ENCODE measurements at regions not wholly inside any gene's neighbourhood (a gene's known extent, or its start where the extent isn't known, plus 50 kb on each side); places are given as distances from the start of the nearest gene placed in this dataset.

DNA sequence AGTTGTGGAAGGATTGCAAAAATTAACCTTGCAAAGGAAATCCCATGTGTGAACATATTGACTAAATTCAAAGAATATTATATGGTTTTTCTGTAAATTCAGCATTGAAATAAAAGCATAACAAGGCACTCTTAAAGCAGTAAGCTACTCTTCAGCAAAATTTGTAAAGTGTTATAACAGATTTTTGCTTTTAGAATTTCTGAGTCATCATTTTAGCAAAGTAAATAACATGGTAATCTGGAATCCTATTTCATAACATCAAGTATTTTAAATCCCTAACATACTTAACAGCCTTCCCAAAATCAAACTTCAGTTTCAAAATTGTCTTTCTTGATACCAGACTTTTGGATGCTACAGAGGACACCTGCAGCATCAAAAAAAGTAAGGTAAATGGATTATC lies 436.0 kb upstream of the CDH9 start:
- Histone ChIP-seq H3F3A (replicated peaks; ENCODE audit: insufficient read depth) (no peaks in the 10 kb centered on the region), H3K9me3 (peaks cover 4% of the 10 kb centered on the region; the same call in 1 of the 2 replicates), H3K4me1 (ENCODE audit: control insufficient read depth in 1 of 2, insufficient read depth in 2 of 2, low read depth in 1 of 2, low read length in 1 of 2) (no peaks in the 10 kb centered on the region; a peak in 1 of 4 replicates), H3K36me3 (replicated peaks in 1 of 2; ENCODE audit: control insufficient read depth in 1 of 2, insufficient read depth in 2 of 2, low read length in 1 of 2) (peaks cover 0 to 13% of the 10 kb centered on the region in 2 experiments), H3K9me2 (no peaks in the 10 kb centered on the region), H3K4me2 (no peak overlapping the region), H3K4me3 (ENCODE audit: low read depth in 2 of 2, low read length in 1 of 2) (peak overlapping the region in 1 of 2 experiments; percentile 49; a peak in 1 of 4 replicates), H3K9ac (no peak overlapping the region), H3K27ac (ENCODE audit: low read depth in 2 of 2, low read length in 1 of 2) (no peak overlapping the region), H2AFZ (ENCODE audit: low read depth) (no peak overlapping the region), H4K20me1 (ENCODE audit: insufficient read depth) (no peaks in the 10 kb centered on the region), H3K79me2 (ENCODE audit: insufficient read depth) (peaks cover 5% of the 10 kb centered on the region; the same call in 1 of the 2 replicates), H3K27me3 (ENCODE audit: insufficient read depth) (no peaks in the 10 kb centered on the region)
- TF ChIP-seq, protein P1, sequence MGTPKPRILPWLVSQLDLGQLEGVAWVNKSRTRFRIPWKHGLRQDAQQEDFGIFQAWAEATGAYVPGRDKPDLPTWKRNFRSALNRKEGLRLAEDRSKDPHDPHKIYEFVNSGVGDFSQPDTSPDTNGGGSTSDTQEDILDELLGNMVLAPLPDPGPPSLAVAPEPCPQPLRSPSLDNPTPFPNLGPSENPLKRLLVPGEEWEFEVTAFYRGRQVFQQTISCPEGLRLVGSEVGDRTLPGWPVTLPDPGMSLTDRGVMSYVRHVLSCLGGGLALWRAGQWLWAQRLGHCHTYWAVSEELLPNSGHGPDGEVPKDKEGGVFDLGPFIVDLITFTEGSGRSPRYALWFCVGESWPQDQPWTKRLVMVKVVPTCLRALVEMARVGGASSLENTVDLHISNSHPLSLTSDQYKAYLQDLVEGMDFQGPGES (IDR thresholded peaks at IDR 0.05; ENCODE audit: low read depth, low read length): no peak
- no peak for TF ChIP-seq TAF1 (IDR thresholded peaks at IDR 0.05; ENCODE audit: borderline replicate concordance, low read depth, low read length)
- no peak for TF ChIP-seq RFX5 (IDR thresholded peaks at IDR 0.05; ENCODE audit: low read length)
- no peak for TF ChIP-seq MEF2A (IDR thresholded peaks at IDR 0.05; ENCODE audit: borderline replicate concordance, low read depth)
- no peak for TF ChIP-seq USF1 (IDR thresholded peaks at IDR 0.05; ENCODE audit: borderline replicate concordance, low read depth)
- no peak for TF ChIP-seq NRF1 (IDR thresholded peaks at IDR 0.05; ENCODE audit: low read depth, low read length)
- TF ChIP-seq GATA2 (CRISPR knock-in tag; IDR thresholded peaks at IDR 0.05): no peak
- no peak for TF ChIP-seq RAD21 (IDR thresholded peaks at IDR 0.05; ENCODE audit: low read length)
- ChIA-PET POLR2A (no interaction called here), CTCF (no interaction called here)
- DNase-seq: no peak

DNA sequence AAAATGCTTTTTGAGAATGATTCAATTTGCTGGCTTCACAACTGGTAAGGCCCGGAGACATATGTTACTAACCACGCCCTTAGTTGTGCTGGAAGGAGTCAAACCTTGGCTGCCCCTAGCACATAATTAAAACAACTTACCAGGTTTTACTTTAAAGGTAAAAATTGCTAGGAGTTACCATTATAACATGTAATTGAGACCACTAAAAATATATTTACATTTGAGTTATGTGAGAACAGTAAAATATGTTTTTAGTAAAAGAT lies 435.6 kb upstream of the CDH9 start:
- Histone ChIP-seq H3K36me3 (replicated peaks in 1 of 2; ENCODE audit: control insufficient read depth in 1 of 2, insufficient read depth in 2 of 2, low read length in 1 of 2) (peaks cover 0 to 13% of the 10 kb centered on the region in 2 experiments), H3K9me2 (no peaks in the 10 kb centered on the region), H3K4me3 (ENCODE audit: low read depth in 2 of 2, low read length in 1 of 2) (peak overlapping the region; percentile 27 to 49; a peak in 3 of 4 replicates), H3K9ac (no peak overlapping the region), H3K79me2 (ENCODE audit: insufficient read depth) (peaks cover 5% of the 10 kb centered on the region; the same call in 1 of the 2 replicates), H3F3A (replicated peaks; ENCODE audit: insufficient read depth) (no peaks in the 10 kb centered on the region), H3K27ac (ENCODE audit: low read depth in 2 of 2, low read length in 1 of 2) (no peak overlapping the region), H3K9me3 (peaks cover 4% of the 10 kb centered on the region; the same call in 1 of the 2 replicates), H3K4me2 (0 out of 2 replicates have a peak overlapping the region, but pooled peaks have one; percentile 29), H3K27me3 (ENCODE audit: insufficient read depth) (no peaks in the 10 kb centered on the region), H4K20me1 (ENCODE audit: insufficient read depth) (no peaks in the 10 kb centered on the region), H2AFZ (ENCODE audit: low read depth) (peak overlapping the region; percentile 12; the same call in 1 of the 2 replicates), H3K4me1 (ENCODE audit: control insufficient read depth in 1 of 2, insufficient read depth in 2 of 2, low read depth in 1 of 2, low read length in 1 of 2) (no peaks in the 10 kb centered on the region; a peak in 1 of 4 replicates)
- no peak for DNase-seq
- 19% methylated on average over 2 of the region's 2 CpGs for WGBS (ENCODE audit: low lambda C conversion rate)
- ChIA-PET POLR2A (no interaction called here), CTCF (no interaction called here)
- TF ChIP-seq ELF1 (IDR thresholded peaks at IDR 0.05) (no peak), MEF2A (IDR thresholded peaks at IDR 0.05; ENCODE audit: borderline replicate concordance, low read depth) (no peak), GABPA (IDR thresholded peaks at IDR 0.05; ENCODE audit: low read depth) (no peak), TAF1 (IDR thresholded peaks at IDR 0.05; ENCODE audit: borderline replicate concordance, low read depth, low read length) (no peak), TEAD4 (IDR thresholded peaks at IDR 0.05; ENCODE audit: borderline replicate concordance, insufficient read depth) (no peak), NFIC (IDR thresholded peaks at IDR 0.05; ENCODE audit: borderline replicate concordance) (no peak), RCOR1 (IDR thresholded peaks at IDR 0.05; ENCODE audit: low read length) (no peak), MXI1 (IDR thresholded peaks at IDR 0.05; ENCODE audit: low read depth, low read length) (no peak), EZH2phosphoT487 (IDR thresholded peaks at IDR 0.05; ENCODE audit: borderline replicate concordance, low read depth) (no peak), TCF12 (IDR thresholded peaks at IDR 0.05) (no peak)
- TF ChIP-seq, protein P1 (IDR thresholded peaks at IDR 0.05; ENCODE audit: low read depth, low read length): no peak

Data from SK-N-SH (cell line).